Ishikawa (cell line): ENCODE measurements at regions not wholly inside any gene's neighbourhood (a gene's known extent, or its start where the extent isn't known, plus 50 kb on each side); places are given as distances from the start of the nearest gene placed in this dataset.

ENCODE experiments used
- CEBPB ChIP-seq: IDR thresholded peaks from 2 replicates; pipeline ENCODE4 v1.6.1; 2012
- CREB1 ChIP-seq: IDR thresholded peaks from 2 replicates; pipeline ENCODE4 v1.6.1; 2012; ENCODE audit warnings: low read depth
- FOXM1 ChIP-seq: IDR thresholded peaks from 2 replicates; pipeline ENCODE4 v1.6.1; 2012; ENCODE audit warnings: low read depth, borderline replicate concordance
- NFIC ChIP-seq: IDR thresholded peaks from 2 replicates; pipeline ENCODE4 v1.6.1; 2012
- USF1 ChIP-seq: IDR thresholded peaks from 2 replicates; pipeline ENCODE4 v1.6.1; 2012

- TF ChIP-seq USF1 (no peak), CREB1 (no peak), NFIC (no peak), FOXM1 (no peak), CEBPB (no peak)
These were observed 89.2 kb downstream of the PTPRS start for GRCh38 chr19:5251096-5252065.
